GM18909 (cell line): ENCODE measurements at regions not wholly inside any gene's neighbourhood (a gene's known extent, or its start where the extent isn't known, plus 50 kb on each side); places are given as distances from the start of the nearest gene placed in this dataset.
A peak's percentile ranks its signal among the peaks of the same experiment; 100 is the strongest.
"Not testable (repeated sequence)": the region's sequence is repeated elsewhere in the genome, so short reads cannot be mapped to it uniquely, and the experiment has no call there.

ENCODE experiments used
- ATAC-seq: cut with Tn5 transposase; IDR thresholded peaks from one replicate; pipeline ENCODE4 v1.9.1; 2021; ENCODE audit warnings: mild to moderate bottlenecking; ENCODE audit not compliant: unreplicated experiment, poor library complexity

DNA sequence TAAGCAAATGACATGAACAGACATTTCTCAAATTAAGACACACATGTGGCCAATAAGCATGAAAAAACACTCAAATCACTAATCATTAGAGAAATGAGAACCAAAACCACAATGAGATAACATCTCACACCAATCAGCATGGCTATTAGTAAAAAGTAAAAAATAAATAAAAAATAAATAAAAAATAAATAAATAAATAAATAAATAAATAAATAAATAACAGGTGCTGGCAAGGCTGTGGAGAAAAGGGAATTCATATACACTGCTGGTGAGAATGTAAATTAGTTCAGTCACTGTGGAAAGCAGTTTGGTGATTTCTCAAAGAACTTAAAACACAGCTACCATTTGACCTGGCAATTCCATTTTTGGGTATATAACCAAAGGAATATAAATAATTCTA, 167.1 kb upstream of the CNKSR2 start:
- no peak for ATAC-seq

DNA sequence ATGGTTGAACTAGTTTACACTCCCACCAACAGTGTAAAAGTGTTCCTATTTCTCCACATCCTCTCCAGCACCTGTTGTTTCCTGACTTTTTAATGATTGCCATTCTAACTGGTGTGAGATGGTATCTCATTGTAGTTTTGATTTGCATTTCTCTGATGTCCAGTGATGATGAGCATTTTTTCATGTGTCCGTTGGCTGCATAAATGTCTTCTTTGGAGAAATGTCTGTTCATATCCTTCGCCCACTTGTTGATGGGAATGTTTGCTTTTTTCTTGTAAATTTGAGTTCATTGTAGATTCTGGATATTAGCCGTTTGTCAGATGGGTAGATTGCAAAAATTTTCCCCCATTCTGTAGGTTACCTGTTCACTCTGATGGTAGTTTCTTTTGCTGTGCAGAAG, 155.0 kb upstream of the CNKSR2 start:
- not testable (repeated sequence) for ATAC-seq

DNA sequence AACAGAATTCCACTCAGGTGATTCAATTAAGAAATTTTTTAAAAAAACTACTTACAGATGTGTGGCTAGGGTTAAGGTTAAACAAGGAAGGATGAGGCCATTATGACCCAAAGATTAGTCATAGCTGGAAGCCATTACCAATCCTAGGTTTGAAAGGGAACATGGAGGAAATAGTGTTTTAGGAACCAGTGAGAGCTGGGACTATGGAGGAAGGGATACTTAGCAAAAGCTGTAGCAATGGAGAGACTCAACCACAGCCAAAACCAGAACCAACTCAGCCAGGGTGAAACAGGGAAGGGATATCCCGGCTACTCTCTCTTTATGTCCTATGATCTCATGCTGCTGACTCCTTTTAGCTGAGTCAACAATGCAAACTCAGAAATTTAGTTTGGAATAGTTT, 148.6 kb upstream of the CNKSR2 start:
- ATAC-seq = no peak

GRCh38 chrX:21228974-21229373, 145.2 kb upstream of the CNKSR2 start:
- ATAC-seq = not testable (repeated sequence)

GRCh38 chrX:21255032-21255618, 119.1 kb upstream of the CNKSR2 start:
- ATAC-seq = peak; percentile 95

GRCh38 chrX:21266949-21267348, 107.3 kb upstream of the CNKSR2 start:
- ATAC-seq = no peak

DNA sequence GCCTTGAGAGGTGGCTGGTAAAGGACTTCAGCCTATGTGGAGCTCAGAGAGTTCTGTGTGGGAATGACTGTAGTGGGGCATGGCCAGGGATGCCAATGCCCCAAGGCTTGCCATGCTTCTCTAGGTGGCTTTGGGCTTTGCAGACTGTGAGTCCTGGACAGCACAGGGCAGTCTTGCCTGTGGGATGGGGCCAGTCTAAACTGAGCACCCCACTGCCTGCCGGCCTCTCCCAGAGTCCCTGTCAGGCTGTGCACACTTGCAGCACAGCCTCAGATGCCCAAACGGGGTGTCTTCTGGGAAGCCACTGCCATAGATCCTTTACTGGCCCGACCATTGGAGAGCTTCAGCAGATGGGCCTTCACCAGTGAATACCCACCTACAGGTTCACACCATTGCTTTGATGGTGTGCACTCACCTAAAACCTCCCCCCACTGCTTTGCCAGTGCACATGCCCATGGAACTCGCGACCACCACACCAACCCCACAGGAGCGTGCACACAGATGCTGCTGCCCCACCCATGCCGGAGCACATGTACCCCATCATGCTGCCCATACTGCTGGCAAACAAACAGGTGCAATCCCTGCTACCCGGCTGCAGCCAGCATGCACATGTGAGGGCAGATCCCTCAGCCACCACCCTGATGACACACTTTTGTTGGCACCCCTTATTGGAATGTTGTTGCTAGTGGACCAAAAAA, 97.3 kb upstream of the CNKSR2 start:
- no peak for ATAC-seq

DNA sequence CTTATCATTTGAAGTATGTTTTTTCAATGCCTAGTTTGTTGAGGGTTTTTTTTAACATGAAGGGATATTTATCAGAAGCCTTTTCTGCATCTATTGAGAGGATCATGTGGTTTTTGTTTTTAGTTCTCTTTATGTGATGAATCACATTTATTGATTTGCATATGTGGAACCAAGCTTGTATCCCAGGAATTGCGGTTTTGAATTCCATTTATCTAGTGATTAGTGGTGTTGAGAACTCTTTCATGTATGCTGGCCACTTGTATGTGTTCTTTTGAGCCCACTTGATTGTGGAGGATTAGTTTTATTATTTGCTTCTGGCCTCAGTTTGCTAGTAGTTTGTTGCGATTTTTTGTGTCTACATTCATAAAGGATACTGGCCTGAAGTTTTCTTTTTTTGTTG, 85.0 kb upstream of the CNKSR2 start:
- no peak for ATAC-seq

- ATAC-seq = no peak
Observed at GRCh38 chrX:21295246-21295820, 78.9 kb upstream of the CNKSR2 start.

GRCh38 chrX:21305799-21306336, 68.3 kb upstream of the CNKSR2 start:
- ATAC-seq = no peak

DNA sequence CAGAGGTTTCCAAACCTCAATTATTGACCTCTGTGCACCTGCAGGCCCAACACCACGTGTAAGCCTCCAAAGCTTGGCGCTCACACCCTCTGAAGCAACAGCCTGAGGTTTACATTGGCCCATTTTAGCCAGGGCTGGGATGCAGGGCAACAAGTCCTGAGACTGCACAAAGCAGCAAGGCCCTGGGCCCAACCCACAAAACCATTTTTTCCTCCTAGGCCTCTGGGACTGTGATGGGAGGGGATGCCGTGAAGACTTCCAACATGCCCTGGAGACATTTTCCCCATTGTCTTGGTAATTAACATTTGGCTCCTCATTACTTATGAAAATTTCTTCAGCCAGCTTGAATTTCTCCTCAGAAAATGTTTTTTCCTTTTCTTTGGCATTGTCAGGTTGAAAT, 54.9 kb upstream of the CNKSR2 start:
- ATAC-seq = no peak
